ENCODE measurements at regions not wholly inside any gene's neighbourhood (a gene's known extent, or its start where the extent isn't known, plus 50 kb on each side); places are given as distances from the start of the nearest gene placed in this dataset.
A peak's percentile ranks its signal among the peaks of the same experiment; 100 is the strongest.

GRCh38 chr3:3745693-3746092 is 53.5 kb upstream of the LRRN1 start:
- TF ChIP-seq POLR2A (IDR thresholded peaks at IDR 0.05; ENCODE audit: low read depth, low read length): no peak
- DNase-seq (ENCODE audit: insufficient read length, low spot score) (no peak), FAIRE-seq (no peak)

GRCh38 chr3:3744826-3745225 is 54.4 kb upstream of the LRRN1 start:
- FAIRE-seq (no peak), DNase-seq (ENCODE audit: insufficient read length, low spot score) (no peak)
- no peak for TF ChIP-seq POLR2A (IDR thresholded peaks at IDR 0.05; ENCODE audit: low read depth, low read length)

GRCh38 chr3:3743754-3744153 is 55.5 kb upstream of the LRRN1 start:
- TF ChIP-seq POLR2A (IDR thresholded peaks at IDR 0.05; ENCODE audit: low read depth, low read length): no peak
- DNase-seq (ENCODE audit: insufficient read length, low spot score) (no peak), FAIRE-seq (no peak)

- no peak for FAIRE-seq
- no peak for TF ChIP-seq POLR2A (IDR thresholded peaks at IDR 0.05; ENCODE audit: low read depth, low read length)
- no peak for DNase-seq (ENCODE audit: insufficient read length, low spot score)
Observed at GRCh38 chr3:3740061-3740460, 59.2 kb upstream of the LRRN1 start.

- FAIRE-seq (no peak), DNase-seq (ENCODE audit: insufficient read length, low spot score) (no peak)
- TF ChIP-seq POLR2A (IDR thresholded peaks at IDR 0.05; ENCODE audit: low read depth, low read length): no peak
Observed at GRCh38 chr3:3739330-3740060, 59.7 kb upstream of the LRRN1 start.

GRCh38 chr3:3737531-3737930 is 61.7 kb upstream of the LRRN1 start:
- no peak for TF ChIP-seq POLR2A (IDR thresholded peaks at IDR 0.05; ENCODE audit: low read depth, low read length)
- no peak for FAIRE-seq
- DNase-seq (ENCODE audit: insufficient read length, low spot score): no peak

GRCh38 chr3:3735919-3736318 is 63.3 kb upstream of the LRRN1 start:
- DNase-seq (ENCODE audit: insufficient read length, low spot score): no peak
- FAIRE-seq: no peak
- TF ChIP-seq POLR2A (IDR thresholded peaks at IDR 0.05; ENCODE audit: low read depth, low read length): no peak

- no peak for TF ChIP-seq POLR2A (IDR thresholded peaks at IDR 0.05; ENCODE audit: low read depth, low read length)
- FAIRE-seq (no peak), DNase-seq (ENCODE audit: insufficient read length, low spot score) (no peak)
Observed at GRCh38 chr3:3734881-3735280, 64.3 kb upstream of the LRRN1 start.

GRCh38 chr3:3729261-3729660 is 70.0 kb upstream of the LRRN1 start:
- no peak for FAIRE-seq
- no peak for TF ChIP-seq POLR2A (IDR thresholded peaks at IDR 0.05; ENCODE audit: low read depth, low read length)

GRCh38 chr3:3726549-3726948 is 72.7 kb upstream of the LRRN1 start:
- DNase-seq (ENCODE audit: insufficient read length, low spot score) (no peak), FAIRE-seq (no peak)
- TF ChIP-seq POLR2A (IDR thresholded peaks at IDR 0.05; ENCODE audit: low read depth, low read length): no peak

More at GRCh38 chr3:3729261-3729660, 70.0 kb upstream of the LRRN1 start:
- DNase-seq (ENCODE audit: insufficient read length, low spot score): no peak

GRCh38 chr3:3714572-3714971 is 84.7 kb upstream of the LRRN1 start:
- FAIRE-seq (peak; percentile 38), DNase-seq (ENCODE audit: insufficient read length, low spot score) (no peak)
- TF ChIP-seq POLR2A (IDR thresholded peaks at IDR 0.05; ENCODE audit: low read depth, low read length): no peak

- DNase-seq (ENCODE audit: insufficient read length, low spot score) (no peak), FAIRE-seq (no peak)
- no peak for TF ChIP-seq POLR2A (IDR thresholded peaks at IDR 0.05; ENCODE audit: low read depth, low read length)
Observed at GRCh38 chr3:3712971-3713370, 86.3 kb upstream of the LRRN1 start.

GRCh38 chr3:3708769-3709115 is 90.5 kb upstream of the LRRN1 start:
- FAIRE-seq: no peak
- no peak for TF ChIP-seq POLR2A (IDR thresholded peaks at IDR 0.05; ENCODE audit: low read depth, low read length)
- no peak for DNase-seq (ENCODE audit: insufficient read length, low spot score)

GRCh38 chr3:3707858-3708768 is 91.1 kb upstream of the LRRN1 start:
- no peak for DNase-seq (ENCODE audit: insufficient read length, low spot score)
- no peak for TF ChIP-seq POLR2A (IDR thresholded peaks at IDR 0.05; ENCODE audit: low read depth, low read length)
- FAIRE-seq: no peak

Data from H54 (cell line).